NB4 (cell line): ENCODE measurements at regions not wholly inside any gene's neighbourhood (a gene's known extent, or its start where the extent isn't known, plus 50 kb on each side); places are given as distances from the start of the nearest gene placed in this dataset.
"Not testable (repeated sequence)": the region's sequence is repeated elsewhere in the genome, so short reads cannot be mapped to it uniquely, and the experiment has no call there.

Source experiments
- DNase-seq: peaks from one replicate; pipeline ENCODE4 v3.0.0; 2010; ENCODE audit warnings: low read depth
- H3K4me3 ChIP-seq: one replicate; pipeline ENCODE4 v1.5.1; 2011; ENCODE audit warnings: mild to moderate bottlenecking, low read depth, low read length, moderate library complexity
- MYC ChIP-seq: IDR thresholded peaks from 2 replicates; pipeline ENCODE4 v1.6.1; 2011; ENCODE audit warnings: low read depth, low read length
- POLR2A ChIP-seq: IDR thresholded peaks from 2 replicates; pipeline ENCODE4 v1.6.1; 2011; ENCODE audit warnings: mild to moderate bottlenecking; ENCODE audit not compliant: insufficient read length; ENCODE audit errors: extremely low read depth
- TF ChIP-seq, protein P1 (sequence below): IDR thresholded peaks from 2 replicates; pipeline ENCODE4 v1.6.1; 2011; ENCODE audit warnings: low read depth, low read length
- TF ChIP-seq, protein P2 (sequence below): IDR thresholded peaks from one replicate; pipeline ENCODE4 v1.5.1; 2012; ENCODE audit warnings: low read depth, low read length

DNA sequence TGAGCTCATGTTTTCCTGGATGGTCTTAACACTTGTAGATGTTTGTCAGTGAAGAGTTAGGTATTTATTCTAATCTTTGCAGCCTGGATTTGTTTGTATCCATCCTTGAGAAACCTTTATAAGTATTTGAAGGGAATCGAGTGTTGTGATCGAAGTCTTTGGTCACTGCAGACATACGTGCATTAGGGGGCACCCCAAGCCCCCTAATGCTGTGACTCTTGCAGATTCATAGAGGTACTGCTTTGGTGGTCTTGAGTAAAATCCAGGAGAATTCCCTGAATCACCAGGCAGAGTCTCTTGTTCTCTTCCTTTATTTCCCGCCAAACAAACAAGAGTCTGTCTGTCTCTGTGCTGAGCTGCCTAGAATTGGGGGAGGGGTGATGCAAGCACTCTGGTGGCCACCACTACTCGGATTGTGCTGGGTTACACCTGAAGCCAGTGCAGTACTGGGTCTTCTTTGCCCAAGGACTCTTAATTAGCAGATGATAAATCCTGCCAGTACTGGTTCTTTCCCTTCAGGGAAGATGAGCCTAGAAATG is 170.5 kb upstream of the POU1F1 start:
- no peak for TF ChIP-seq MYC
- no peak for TF ChIP-seq POLR2A
- TF ChIP-seq, protein P1, sequence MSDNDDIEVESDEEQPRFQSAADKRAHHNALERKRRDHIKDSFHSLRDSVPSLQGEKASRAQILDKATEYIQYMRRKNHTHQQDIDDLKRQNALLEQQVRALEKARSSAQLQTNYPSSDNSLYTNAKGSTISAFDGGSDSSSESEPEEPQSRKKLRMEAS, result no peak
- TF ChIP-seq, protein P2, sequence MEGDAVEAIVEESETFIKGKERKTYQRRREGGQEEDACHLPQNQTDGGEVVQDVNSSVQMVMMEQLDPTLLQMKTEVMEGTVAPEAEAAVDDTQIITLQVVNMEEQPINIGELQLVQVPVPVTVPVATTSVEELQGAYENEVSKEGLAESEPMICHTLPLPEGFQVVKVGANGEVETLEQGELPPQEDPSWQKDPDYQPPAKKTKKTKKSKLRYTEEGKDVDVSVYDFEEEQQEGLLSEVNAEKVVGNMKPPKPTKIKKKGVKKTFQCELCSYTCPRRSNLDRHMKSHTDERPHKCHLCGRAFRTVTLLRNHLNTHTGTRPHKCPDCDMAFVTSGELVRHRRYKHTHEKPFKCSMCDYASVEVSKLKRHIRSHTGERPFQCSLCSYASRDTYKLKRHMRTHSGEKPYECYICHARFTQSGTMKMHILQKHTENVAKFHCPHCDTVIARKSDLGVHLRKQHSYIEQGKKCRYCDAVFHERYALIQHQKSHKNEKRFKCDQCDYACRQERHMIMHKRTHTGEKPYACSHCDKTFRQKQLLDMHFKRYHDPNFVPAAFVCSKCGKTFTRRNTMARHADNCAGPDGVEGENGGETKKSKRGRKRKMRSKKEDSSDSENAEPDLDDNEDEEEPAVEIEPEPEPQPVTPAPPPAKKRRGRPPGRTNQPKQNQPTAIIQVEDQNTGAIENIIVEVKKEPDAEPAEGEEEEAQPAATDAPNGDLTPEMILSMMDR, result no peak
- DNase-seq, result no peak
- H3K4me3 ChIP-seq, result no peak overlapping the region

DNA sequence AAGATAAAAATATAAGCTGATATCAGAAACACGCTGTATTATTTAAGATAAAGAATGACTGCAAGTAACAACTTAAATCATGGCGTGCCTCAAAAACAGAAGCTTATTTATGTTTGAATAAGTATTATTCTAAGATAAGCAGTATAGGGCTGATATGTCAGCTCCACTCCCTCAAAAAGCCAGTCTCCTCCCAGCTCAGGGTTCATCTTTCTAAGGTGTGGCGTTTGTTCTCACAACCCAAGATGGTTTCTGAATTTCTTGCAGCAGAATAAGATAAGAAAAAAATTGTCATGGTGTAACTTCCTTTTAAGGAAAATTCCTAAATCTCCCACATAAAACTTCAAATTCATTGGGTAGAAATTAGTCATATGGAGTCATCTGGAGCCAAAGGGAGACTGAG is 166.1 kb upstream of the POU1F1 start:
- DNase-seq, result no peak
- no peak for TF ChIP-seq POLR2A
- TF ChIP-seq, protein P2, result no peak
- H3K4me3 ChIP-seq, result no peak overlapping the region

DNA sequence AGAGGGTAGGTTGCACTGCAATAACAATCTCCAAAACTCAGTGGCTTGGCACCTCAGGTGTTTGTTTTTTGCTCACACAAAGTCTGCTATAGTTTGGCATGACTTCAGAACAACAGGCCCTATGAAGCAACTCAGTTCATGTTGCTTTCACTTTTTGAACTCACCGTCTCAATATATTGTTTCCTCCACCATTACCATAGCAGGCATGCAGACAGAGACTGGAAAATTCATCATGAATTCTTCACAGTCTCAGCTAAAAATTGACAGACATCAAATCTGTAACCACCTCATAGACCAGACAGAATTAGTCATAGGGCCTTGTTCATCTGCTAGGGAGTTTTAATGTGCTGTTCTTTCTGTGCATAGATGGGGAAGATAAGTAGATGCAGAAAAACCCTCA is 161.4 kb upstream of the POU1F1 start:
- TF ChIP-seq, protein P1, result no peak
- no peak for TF ChIP-seq POLR2A
- no peak for TF ChIP-seq MYC
- TF ChIP-seq, protein P2, result no peak
- H3K4me3 ChIP-seq, result no peak overlapping the region
- DNase-seq, result no peak

DNA sequence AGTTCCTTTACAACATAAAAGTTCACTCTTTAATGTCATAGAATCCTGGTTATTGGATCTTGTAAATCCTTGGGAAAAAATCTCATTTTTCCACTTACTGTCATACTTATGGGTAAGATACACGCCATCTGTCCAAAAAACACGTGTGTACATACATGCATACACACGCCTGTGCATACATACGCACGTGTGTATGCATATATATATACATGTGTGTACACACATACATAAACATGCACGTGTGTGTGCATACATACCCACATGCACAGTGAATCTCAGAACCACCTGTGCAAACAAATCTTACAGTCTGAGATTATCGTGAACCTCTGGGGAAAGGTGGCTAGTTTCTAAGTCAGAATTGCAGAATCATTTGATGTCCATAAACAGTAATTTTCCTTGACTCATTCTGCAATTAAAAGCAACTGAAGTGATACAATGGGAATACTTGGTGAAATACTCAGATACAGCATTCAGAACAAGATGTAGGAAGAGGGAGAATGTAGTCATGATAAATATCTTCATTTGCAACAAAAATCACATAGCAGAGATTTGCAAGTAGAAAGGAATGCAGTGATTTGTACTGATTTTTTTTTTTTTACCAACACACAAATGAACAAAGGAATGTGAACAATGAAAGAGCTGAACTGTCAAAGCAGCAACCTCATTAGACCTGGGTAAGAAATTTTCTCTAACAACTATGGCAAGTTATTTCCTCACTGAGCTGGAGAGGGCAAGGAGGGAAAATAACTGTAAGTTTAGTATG is 160.6 kb upstream of the POU1F1 start:
- TF ChIP-seq, protein P2, result no peak
- TF ChIP-seq, protein P1, result no peak
- no peak for TF ChIP-seq MYC
- no peak for TF ChIP-seq POLR2A
- no peak overlapping the region for H3K4me3 ChIP-seq
- DNase-seq, result no peak

DNA sequence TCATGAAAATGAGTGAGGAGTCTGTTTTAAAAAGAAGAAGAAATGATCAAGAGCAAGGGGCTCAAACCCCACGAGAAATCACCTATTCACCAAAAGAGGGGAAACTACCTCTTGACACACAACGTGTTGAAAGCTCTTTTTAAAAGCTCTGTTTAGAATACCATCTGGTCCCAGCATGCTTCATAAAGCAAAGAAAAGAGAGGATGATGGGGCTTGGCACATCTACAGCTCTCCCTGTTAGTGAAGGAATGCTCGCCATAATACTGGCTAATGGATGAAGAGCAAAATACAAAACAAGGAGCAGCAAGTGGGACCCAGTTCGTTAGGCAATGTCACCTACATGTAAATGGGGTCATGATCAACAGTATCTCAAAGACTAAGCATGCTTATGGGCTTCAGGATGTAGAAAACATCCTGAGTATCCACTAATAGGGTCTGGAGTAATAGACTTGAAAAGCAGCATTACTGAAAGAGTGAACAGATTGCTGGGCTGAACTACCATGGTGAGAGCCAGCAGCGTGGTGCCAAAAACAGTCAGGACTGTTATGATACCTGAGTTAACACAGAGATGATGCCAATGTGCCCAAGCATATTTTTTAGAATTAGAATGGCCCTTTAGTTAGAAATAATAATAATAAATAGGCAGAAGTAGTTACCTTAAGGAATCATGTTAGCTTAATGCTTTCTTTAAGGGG is 159.7 kb upstream of the POU1F1 start:
- TF ChIP-seq, protein P1, result no peak
- TF ChIP-seq POLR2A, result no peak
- TF ChIP-seq, protein P2, result no peak
- TF ChIP-seq MYC, result no peak
- DNase-seq, result no peak
- H3K4me3 ChIP-seq, result no peak overlapping the region

DNA sequence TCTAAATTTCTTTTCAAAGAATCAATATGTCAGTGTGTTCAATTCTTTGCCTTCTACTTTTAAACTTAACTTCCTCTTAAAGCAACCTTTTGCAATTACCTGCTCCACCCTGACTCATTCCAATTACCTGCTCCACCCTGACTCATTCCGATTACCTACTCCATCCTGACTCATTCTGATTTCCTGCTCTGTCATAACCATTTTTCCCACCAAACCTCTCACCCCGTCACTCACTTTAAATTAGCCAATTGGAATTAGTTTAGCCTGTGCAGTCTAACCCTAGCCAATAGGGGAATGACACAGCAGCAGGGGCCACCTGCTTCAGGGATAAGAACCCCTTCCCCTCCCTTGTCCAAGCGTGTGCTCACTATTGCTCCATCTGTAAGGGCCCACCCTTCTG is 157.1 kb upstream of the POU1F1 start:
- not testable (repeated sequence) for H3K4me3 ChIP-seq, DNase-seq
